ENCODE measurements at regions not wholly inside any gene's neighbourhood (a gene's known extent, or its start where the extent isn't known, plus 50 kb on each side); places are given as distances from the start of the nearest gene placed in this dataset.
"Not testable (repeated sequence)": the region's sequence is repeated elsewhere in the genome, so short reads cannot be mapped to it uniquely, and the experiment has no call there.

GRCh38 chr3:195669310-195669709, 51.5 kb upstream of the MUC20 start:
- peak; percentile 31 for DNase-seq (ENCODE audit: low read depth)
- H3K4me3 ChIP-seq (ENCODE audit: low read depth, low read length): not testable (repeated sequence)

DNA sequence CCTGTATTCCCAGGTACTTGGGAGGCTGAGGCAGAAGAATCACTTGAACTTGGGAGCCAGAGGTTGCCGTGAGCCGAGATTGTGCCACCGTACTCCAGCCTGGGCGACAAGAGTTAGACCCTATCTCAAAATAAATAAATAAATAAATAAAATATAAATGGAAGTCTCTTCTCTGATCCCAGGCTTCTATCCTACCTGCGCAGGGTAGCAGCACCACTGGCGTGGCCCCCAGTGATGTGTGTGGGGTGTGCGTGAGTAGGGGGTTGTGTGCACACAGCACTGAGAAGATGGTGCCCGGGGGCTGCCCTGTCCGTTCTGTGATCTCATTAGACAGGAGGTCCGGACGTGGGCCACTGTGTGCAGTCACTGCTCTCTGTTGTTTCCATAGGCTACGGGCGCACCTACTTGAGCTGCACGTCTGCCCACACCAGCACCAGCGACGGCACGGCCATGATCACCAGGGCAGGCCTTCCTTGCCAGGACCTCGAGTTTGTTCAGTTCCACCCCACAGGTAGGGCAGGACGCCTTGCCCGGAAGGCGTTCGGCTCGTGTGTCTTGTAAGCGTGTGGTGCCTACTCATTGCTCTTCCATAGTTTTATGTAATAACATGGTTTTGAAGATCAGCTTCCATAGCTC, 52.5 kb upstream of the MUC20 start:
- DNase-seq (ENCODE audit: low read depth); H3K4me3 ChIP-seq (ENCODE audit: low read depth, low read length): not testable (repeated sequence)

DNA sequence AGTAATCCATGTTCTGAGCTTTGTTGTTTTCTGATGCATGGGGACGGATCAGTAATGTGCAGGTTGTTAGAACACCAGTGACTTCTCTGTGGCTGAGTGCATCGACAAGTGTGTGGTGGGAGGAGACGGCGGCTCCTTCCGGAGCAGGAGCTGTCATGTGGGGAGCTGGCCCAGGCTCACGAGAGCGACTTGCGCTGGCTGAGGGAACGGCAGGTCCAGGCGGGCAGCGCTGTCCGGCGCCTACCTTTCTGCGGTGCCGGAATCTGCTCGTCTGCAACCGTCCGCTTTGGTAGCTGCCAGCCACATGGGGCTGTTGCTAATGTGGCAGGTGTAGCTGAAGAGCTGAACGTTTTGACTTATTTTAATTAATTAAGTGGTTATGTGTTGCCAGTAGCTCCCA, 55.5 kb upstream of the MUC20 start:
- H3K4me3 ChIP-seq (ENCODE audit: low read depth, low read length); DNase-seq (ENCODE audit: low read depth): not testable (repeated sequence)

DNA sequence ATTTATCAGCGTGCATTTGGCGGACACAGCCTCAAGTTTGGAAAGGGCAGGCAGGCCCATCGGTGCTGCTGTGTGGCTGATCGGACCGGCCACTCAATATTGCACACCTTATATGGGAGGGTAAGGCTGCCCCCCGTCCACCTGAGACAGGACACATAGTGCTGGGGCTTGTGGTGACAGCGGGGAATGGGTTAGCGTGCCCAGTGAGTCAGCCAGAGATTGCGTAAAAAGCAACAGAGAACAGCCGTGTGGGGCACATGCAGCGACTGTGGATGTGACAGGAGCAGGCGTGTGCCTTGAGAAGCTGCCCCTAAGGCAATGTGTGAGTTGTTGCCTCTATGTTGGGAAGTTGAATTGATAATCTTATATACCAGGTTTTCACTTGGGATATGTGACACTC, 56.6 kb upstream of the MUC20 start:
- not testable (repeated sequence) for DNase-seq (ENCODE audit: low read depth); H3K4me3 ChIP-seq (ENCODE audit: low read depth, low read length)

GRCh38 chr3:195659136-195659533, 61.6 kb upstream of the MUC20 start:
- not testable (repeated sequence) for DNase-seq (ENCODE audit: low read depth)
- H3K4me3 ChIP-seq (ENCODE audit: low read depth, low read length): peak overlapping the region; percentile 28

GRCh38 chr3:195658381-195659135, 62.2 kb upstream of the MUC20 start:
- DNase-seq (ENCODE audit: low read depth): not testable (repeated sequence)
- peak overlapping the region; percentile 28 for H3K4me3 ChIP-seq (ENCODE audit: low read depth, low read length)

DNA sequence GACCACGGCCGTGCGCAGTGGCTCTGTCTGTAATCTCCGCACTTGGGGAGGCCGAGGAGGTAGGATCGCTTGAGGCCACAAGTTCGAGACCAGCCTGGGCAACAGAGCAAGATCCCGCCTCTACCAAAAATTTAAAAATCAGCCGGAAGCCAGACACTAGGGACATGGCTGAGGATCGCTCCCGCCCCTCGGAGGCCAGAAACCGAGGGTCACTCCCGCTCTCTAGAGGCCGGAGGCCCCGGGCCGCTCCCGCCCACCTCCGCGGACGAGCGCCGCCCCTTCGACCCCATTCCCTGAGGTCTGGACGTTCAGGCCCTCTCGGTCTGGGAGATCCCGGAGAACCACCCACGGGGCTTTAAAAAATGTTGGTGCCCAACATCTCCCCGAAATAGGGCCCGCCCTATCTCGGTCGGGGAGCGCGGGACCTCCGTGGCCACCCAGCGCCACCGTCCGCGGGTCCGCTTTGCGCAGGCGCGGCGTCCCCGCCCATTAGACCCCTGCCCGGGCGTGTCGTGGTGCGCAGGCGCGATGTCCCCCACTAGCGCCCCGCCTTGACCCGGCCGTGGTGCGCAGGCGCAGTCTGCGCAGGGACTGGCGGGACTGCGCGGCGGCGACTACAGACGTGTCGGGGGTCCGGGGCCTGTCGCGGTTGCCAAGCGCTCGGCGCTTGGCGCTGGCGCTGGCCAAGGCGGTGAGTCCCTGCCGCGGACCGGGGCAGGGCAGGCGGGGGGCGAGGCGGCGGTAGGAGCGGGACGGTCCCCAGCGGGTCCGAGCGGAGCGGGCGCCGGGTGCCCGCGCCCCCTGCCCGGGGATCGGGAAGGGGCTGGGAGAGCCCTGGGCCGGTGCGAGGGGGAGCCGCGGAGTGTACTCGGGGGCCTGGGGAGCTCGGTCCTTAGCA, 63.1 kb upstream of the MUC20 start:
- peak overlapping the region; percentile 52 for H3K4me3 ChIP-seq (ENCODE audit: low read depth, low read length)

DNA sequence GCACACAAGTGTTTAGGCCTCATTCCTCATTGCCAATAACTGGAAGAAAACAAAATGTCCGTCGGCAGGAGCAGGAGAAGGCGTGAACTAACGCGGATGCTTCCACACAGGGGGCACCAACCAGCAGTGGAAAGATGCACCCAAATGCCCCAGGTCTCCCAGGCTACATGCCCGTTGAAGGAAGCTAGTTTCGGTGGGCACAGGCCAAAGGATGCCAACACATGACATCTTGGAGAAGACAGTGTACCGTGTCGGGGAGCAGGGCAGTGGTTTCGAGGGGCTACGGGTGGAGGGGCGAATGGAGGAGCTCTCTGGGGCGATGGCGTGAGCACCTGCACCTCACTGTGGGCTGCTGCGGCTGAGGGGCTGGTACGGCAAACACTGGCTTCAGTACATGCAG, 64.7 kb upstream of the MUC20 start:
- not testable (repeated sequence) for DNase-seq (ENCODE audit: low read depth)

More for the DNA sequence above, 63.1 kb upstream of the MUC20 start:
- DNase-seq (ENCODE audit: low read depth): peak; percentile 81
- peak; percentile 51 for TF ChIP-seq POLR2A (IDR thresholded peaks at IDR 0.05; ENCODE audit: extremely low read depth, insufficient read length)

DNA sequence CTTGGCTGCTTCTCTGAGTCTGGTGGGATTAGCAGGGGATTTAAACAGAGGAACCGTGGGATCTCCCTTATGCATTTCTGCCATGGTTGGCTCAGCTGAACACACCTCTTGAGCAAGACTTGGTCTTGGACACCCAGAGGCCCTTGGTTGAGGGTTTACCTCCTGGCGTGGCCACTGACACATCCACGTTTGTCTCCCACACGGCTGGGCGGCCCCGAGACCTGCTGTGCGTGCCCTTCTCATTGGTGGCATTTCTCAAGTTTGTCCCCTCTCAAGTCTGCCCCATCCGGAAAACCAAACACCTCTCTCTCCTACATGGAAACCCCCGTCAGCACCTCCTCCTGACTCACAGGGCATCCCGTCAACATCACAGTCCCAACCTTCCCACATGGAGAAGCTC, 66.0 kb upstream of the MUC20 start:
- H3K4me3 ChIP-seq (ENCODE audit: low read depth, low read length): not testable (repeated sequence)

More for the DNA sequence above, 64.7 kb upstream of the MUC20 start:
- not testable (repeated sequence) for H3K4me3 ChIP-seq (ENCODE audit: low read depth, low read length)

DNA sequence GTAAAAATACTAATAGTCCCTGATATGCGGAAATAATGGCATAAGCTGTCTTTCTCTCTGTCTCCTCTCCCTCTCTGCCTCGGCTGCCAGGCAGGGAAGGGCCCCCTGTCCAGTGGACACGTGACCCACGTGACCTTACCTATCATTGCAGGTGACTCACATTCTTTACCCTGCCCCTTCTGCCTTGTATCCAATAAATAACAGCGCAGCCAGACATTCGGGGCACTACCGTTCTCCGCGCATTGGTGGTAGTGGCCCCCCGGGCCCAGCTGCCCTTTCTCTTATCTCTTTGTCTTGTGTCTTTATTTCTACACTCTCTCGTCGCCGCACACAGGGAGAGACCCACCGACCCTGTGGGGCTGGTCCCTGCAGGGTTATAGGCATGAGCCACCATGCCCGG, 66.6 kb upstream of the MUC20 start:
- not testable (repeated sequence) for H3K4me3 ChIP-seq (ENCODE audit: low read depth, low read length); DNase-seq (ENCODE audit: low read depth)

More for the DNA sequence above, 66.0 kb upstream of the MUC20 start:
- DNase-seq (ENCODE audit: low read depth): not testable (repeated sequence)

- DNase-seq (ENCODE audit: low read depth): peak; percentile 34
- not testable (repeated sequence) for H3K4me3 ChIP-seq (ENCODE audit: low read depth, low read length)
Measured at GRCh38 chr3:195653641-195654040, 67.1 kb upstream of the MUC20 start.

DNA sequence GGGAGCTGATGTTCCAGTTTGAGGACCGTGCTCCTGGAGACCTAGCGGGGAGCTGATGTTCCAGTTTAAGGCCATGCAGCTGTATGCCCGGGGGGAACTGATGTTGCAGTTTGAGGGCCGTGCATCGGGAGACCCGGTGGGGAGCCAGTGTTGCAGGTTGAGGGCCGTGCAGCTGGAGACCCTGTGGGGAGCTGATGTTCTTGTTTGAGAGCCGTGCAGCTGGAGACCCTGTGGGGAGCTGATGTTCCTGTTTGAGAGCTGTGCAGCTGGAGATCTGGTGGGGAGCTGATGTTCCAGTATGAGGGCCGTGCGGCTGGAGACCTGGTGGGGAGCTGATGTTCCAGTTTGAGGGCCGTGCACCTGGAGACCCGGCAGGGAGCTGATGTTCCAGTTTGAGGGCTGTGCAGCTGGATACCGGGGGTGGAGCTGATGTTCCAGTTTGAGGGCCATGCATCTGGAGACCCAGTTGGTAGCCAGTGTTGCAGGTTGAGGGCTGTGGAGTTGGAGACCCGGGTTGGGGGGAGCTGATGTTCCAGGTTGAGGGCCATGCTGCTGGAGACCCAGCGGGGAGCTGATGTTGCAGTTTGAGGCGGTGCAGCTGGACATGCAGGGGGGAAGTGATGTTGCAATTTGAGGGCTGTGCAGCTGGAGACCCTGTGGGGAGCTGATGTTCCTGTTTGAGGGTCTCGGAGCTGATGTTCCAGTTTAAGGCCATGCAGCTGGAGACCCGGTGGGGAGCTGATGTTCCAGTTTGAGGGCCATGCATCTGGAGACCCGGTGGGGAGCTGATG, 64.4 kb upstream of the APOD start:
- not testable (repeated sequence) for DNase-seq (ENCODE audit: low read depth); H3K4me3 ChIP-seq (ENCODE audit: low read depth, low read length)

DNA sequence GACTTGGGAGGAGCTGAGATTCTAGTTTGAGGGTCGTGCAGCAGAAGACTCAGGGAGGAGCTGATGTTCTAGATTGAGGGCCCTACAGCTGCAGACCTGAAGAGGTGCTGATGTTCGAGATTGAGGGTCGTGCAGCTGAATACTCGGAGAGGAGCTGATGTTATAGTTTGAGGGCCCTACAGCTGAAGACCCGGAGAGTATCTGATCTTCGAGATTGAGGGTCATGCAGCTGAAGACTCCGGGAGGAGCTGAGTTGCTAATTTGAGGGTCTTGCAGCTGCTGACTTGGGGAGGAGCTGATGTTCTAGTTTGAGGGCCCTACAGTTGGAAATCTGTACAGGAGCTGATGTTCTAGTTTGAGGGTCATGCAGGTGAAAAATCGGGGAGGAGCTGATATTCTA, 62.1 kb upstream of the APOD start:
- DNase-seq (ENCODE audit: low read depth); H3K4me3 ChIP-seq (ENCODE audit: low read depth, low read length): not testable (repeated sequence)

- H3K4me3 ChIP-seq (ENCODE audit: low read depth, low read length); DNase-seq (ENCODE audit: low read depth): not testable (repeated sequence)
Measured at GRCh38 chr3:195643245-195643644, 59.5 kb upstream of the APOD start.

DNA sequence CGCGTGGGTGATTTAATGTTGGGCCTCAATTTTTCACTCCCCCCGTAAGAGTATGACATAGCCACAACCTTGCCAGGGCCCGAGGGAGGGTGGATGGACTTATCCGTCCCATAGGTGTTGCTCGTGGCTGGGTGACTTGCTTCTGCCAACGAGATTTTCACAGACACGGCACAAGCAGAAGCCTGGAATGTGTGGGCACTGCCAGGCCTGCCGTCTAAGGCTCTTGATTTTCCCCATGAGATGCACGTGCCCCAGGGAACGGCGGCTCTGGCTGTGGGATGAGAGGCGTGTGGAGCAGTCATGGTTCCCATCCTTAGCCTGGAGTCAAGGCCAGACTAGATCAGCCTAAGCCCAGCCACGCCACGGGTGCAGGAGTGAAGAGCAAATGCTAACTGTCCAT, 58.6 kb upstream of the APOD start:
- not testable (repeated sequence) for H3K4me3 ChIP-seq (ENCODE audit: low read depth, low read length); DNase-seq (ENCODE audit: low read depth)

GRCh38 chr3:195638456-195638855, 54.7 kb upstream of the APOD start:
- not testable (repeated sequence) for H3K4me3 ChIP-seq (ENCODE audit: low read depth, low read length); DNase-seq (ENCODE audit: low read depth)

GRCh38 chr3:195637473-195638233, 53.9 kb upstream of the APOD start:
- not testable (repeated sequence) for DNase-seq (ENCODE audit: low read depth); H3K4me3 ChIP-seq (ENCODE audit: low read depth, low read length)

- DNase-seq (ENCODE audit: low read depth); H3K4me3 ChIP-seq (ENCODE audit: low read depth, low read length): not testable (repeated sequence)
Measured at GRCh38 chr3:195637011-195637410, 53.3 kb upstream of the APOD start.
